ENCODE measurements at regions not wholly inside any gene's neighbourhood (a gene's known extent, or its start where the extent isn't known, plus 50 kb on each side); places are given as distances from the start of the nearest gene placed in this dataset.
"Not testable (repeated sequence)": the region's sequence is repeated elsewhere in the genome, so short reads cannot be mapped to it uniquely, and the experiment has no call there.

GRCh38 chr5:138648841-138649240, 73.6 kb upstream of the HSPA9 start:
- no peak for DNase-seq (ENCODE audit: low read depth in 2 of 2, low spot score in 1 of 2)

- DNase-seq (ENCODE audit: low read depth in 2 of 2, low spot score in 1 of 2) = no peak
Observed at GRCh38 chr5:138647794-138648410, 72.7 kb upstream of the HSPA9 start.

- DNase-seq (ENCODE audit: low read depth in 2 of 2, low spot score in 1 of 2) = no peak
Observed at GRCh38 chr5:138647261-138647788, 72.1 kb upstream of the HSPA9 start.

- no peak for DNase-seq (ENCODE audit: low read depth in 2 of 2, low spot score in 1 of 2)
Observed at GRCh38 chr5:138646671-138647070, 71.5 kb upstream of the HSPA9 start.

GRCh38 chr5:138645778-138646575, 70.8 kb upstream of the HSPA9 start:
- no peak for DNase-seq (ENCODE audit: low read depth in 2 of 2, low spot score in 1 of 2)

GRCh38 chr5:138643040-138643791, 68.0 kb upstream of the HSPA9 start:
- DNase-seq (ENCODE audit: low read depth in 2 of 2, low spot score in 1 of 2) = no peak

GRCh38 chr5:138641547-138642298, 66.5 kb upstream of the HSPA9 start:
- DNase-seq (ENCODE audit: low read depth in 2 of 2, low spot score in 1 of 2) = peak; percentile 17 to 46

- no peak for DNase-seq (ENCODE audit: low read depth in 2 of 2, low spot score in 1 of 2)
Observed at GRCh38 chr5:138640646-138641254, 65.5 kb upstream of the HSPA9 start.

- no peak for DNase-seq (ENCODE audit: low read depth in 2 of 2, low spot score in 1 of 2)
Observed at GRCh38 chr5:138640138-138640537, 64.9 kb upstream of the HSPA9 start.

- DNase-seq (ENCODE audit: low read depth in 2 of 2, low spot score in 1 of 2) = no peak
Observed at GRCh38 chr5:138639326-138639725, 64.1 kb upstream of the HSPA9 start.

GRCh38 chr5:138637256-138637655, 62.1 kb upstream of the HSPA9 start:
- no peak for DNase-seq (ENCODE audit: low read depth in 2 of 2, low spot score in 1 of 2)

GRCh38 chr5:138636398-138636944, 61.3 kb upstream of the HSPA9 start:
- DNase-seq (ENCODE audit: low read depth in 2 of 2, low spot score in 1 of 2) = no peak

GRCh38 chr5:138635708-138636107, 60.5 kb upstream of the HSPA9 start:
- DNase-seq (ENCODE audit: low read depth in 2 of 2, low spot score in 1 of 2) = no peak

GRCh38 chr5:138635265-138635664, 60.1 kb upstream of the HSPA9 start:
- DNase-seq (ENCODE audit: low read depth in 2 of 2, low spot score in 1 of 2) = no peak

GRCh38 chr5:138634804-138635203, 59.6 kb upstream of the HSPA9 start:
- not testable (repeated sequence) for DNase-seq (ENCODE audit: low read depth in 2 of 2, low spot score in 1 of 2)

- DNase-seq (ENCODE audit: low read depth in 2 of 2, low spot score in 1 of 2) = no peak
Observed at GRCh38 chr5:138632900-138633489, 57.8 kb upstream of the HSPA9 start.

GRCh38 chr5:138631096-138631928, 56.1 kb upstream of the HSPA9 start:
- no peak for DNase-seq (ENCODE audit: low read depth in 2 of 2, low spot score in 1 of 2)

GRCh38 chr5:138629392-138629791, 54.2 kb upstream of the HSPA9 start:
- no peak for DNase-seq (ENCODE audit: low read depth in 2 of 2, low spot score in 1 of 2)

GRCh38 chr5:138626333-138626944, 51.2 kb upstream of the HSPA9 start:
- no peak for DNase-seq (ENCODE audit: low read depth in 2 of 2, low spot score in 1 of 2)
